GM13977 (cell line): ENCODE measurements at regions not wholly inside any gene's neighbourhood (a gene's known extent, or its start where the extent isn't known, plus 50 kb on each side); places are given as distances from the start of the nearest gene placed in this dataset.

Source experiments
- DNase-seq: peaks from one replicate; pipeline ENCODE4 v3.0.0; 2012; ENCODE audit warnings: low spot score
- CTCF ChIP-seq: IDR thresholded peaks from 2 replicates; pipeline ENCODE4 v1.5.1; 2012; ENCODE audit warnings: mild to moderate bottlenecking, control low read depth; ENCODE audit not compliant: insufficient read depth; ENCODE audit errors: extremely low read depth, missing control alignments
- in situ Hi-C: fragments of 300-500 bp; cut with MboI; formaldehyde crosslinking; loops from one replicate; pipeline ENCODE4 v1.12.0; 2022; ENCODE audit warnings: low sequenced_read_pairs, low pct_unique_long_range_greater_than_20kb, mixed read lengths, inconsistent platforms; ENCODE audit not compliant: unreplicated experiment

GRCh38 chr19:29404951-29405727 is 120.7 kb upstream of the VSTM2B start:
- TF ChIP-seq CTCF: no peak
- no peak for DNase-seq
- in situ Hi-C loops: no loop called here

GRCh38 chr19:29405728-29405995 is 120.1 kb upstream of the VSTM2B start:
- no peak for DNase-seq
- TF ChIP-seq CTCF: no peak
- in situ Hi-C loops: no loop called here

GRCh38 chr19:29409076-29409862 is 116.5 kb upstream of the VSTM2B start:
- TF ChIP-seq CTCF: no peak
- DNase-seq: no peak
- in situ Hi-C loops: no loop called here

- TF ChIP-seq CTCF: no peak
- in situ Hi-C loops: no loop called here
These were observed 115.2 kb upstream of the VSTM2B start for GRCh38 chr19:29410601-29411000.

GRCh38 chr19:29411113-29411581 is 114.6 kb upstream of the VSTM2B start:
- in situ Hi-C loops: no loop called here
- TF ChIP-seq CTCF: no peak

More at GRCh38 chr19:29410601-29411000, 115.2 kb upstream of the VSTM2B start:
- no peak for DNase-seq

GRCh38 chr19:29413435-29413834 is 112.4 kb upstream of the VSTM2B start:
- no peak for TF ChIP-seq CTCF
- in situ Hi-C loops: no loop called here
- no peak for DNase-seq

More at GRCh38 chr19:29411113-29411581, 114.6 kb upstream of the VSTM2B start:
- DNase-seq: no peak
